Heart left ventricle (tissue), 16 donors: ENCODE measurements at regions not wholly inside any gene's neighbourhood (a gene's known extent, or its start where the extent isn't known, plus 50 kb on each side); places are given as distances from the start of the nearest gene placed in this dataset.
A peak's percentile ranks its signal among the peaks of the same experiment; 100 is the strongest.

Experiments
- ATAC-seq, 4 donors: fragments of 200-7000 bp; cut with Tn5 transposase; one replicate each; pipeline ENCODE4 v1.9.1; 2020 to 2022; ENCODE audit warnings: moderate library complexity in 4 of 4, mild to moderate bottlenecking in 3 of 4, moderate number of reproducible peaks in 1 of 4
- DNase-seq, 5 donors: peaks; one replicate each; pipeline ENCODE4 v3.0.0-alpha.2; 2020
- H3K27ac ChIP-seq, 12 donors: fragments of 200-600 bp; sonication (generic) in 4 of 12; one replicate each; pipeline versions ENCODE4 v1.5.0 to v1.8.0; 2016 to 2022; ENCODE audit warnings: mild to moderate bottlenecking in 2 of 12
- H3K27me3 ChIP-seq, 9 donors: fragments of 200-600 bp; sonication (generic) in 2 of 9; one replicate each; pipeline versions ENCODE4 v1.5.1 to v1.8.0; 2016 to 2022; ENCODE audit warnings: mild to moderate bottlenecking in 3 of 9
- H3K36me3 ChIP-seq, 9 donors: fragments of 200-600 bp; sonication (generic) in 2 of 9; one replicate each; pipeline versions ENCODE4 v1.5.0 to v1.8.0; 2018 to 2022; ENCODE audit warnings: mild to moderate bottlenecking in 2 of 9
- H3K4me1 ChIP-seq, 12 donors: fragments of 200-600 bp; sonication (generic) in 4 of 12; one replicate each; pipeline versions ENCODE4 v1.5.0 to v1.8.0; 2016 to 2022; ENCODE audit warnings: mild to moderate bottlenecking in 3 of 12
- H3K4me3 ChIP-seq, 12 donors: fragments of 200-600 bp; sonication (generic) in 4 of 12; one replicate each; pipeline versions ENCODE4 v1.5.0 to v1.8.0; 2017 to 2022; ENCODE audit warnings: mild to moderate bottlenecking in 9 of 12, moderate library complexity in 4 of 12
- H3K9me3 ChIP-seq, 12 donors: fragments of 200-600 bp; sonication (generic) in 4 of 12; one replicate each; pipeline versions ENCODE4 v1.5.0 to v1.8.0; 2016 to 2022; ENCODE audit warnings: mild to moderate bottlenecking in 1 of 12
- POLR2A ChIP-seq, 2 donors: fragments of 450-650 bp; IDR thresholded peaks; one replicate each; pipeline ENCODE4 v1.6.1; 2017; ENCODE audit warnings: antibody characterized with exemption in 2 of 2, mild to moderate bottlenecking in 2 of 2, moderate library complexity in 2 of 2
- WGBS, 4 donors: extraction: QIAGEN DNeasy Blood & Tissue Kit in 2 of 4; methylation state at CpG; one replicate each; pipeline versions ENCODE4 v1.1.5 to v1.1.7; 2013 to 2018; 5-methylcytosine and 5-hydroxymethylcytosine counted together
- intact Hi-C, 10 donors: fragments of 100-400 bp; cut with DNase I; formaldehyde crosslinking; loops; one replicate each; pipeline versions ENCODE4 v1.11.1 to v1.14.2; 2022
- TF ChIP-seq, protein P1 (sequence below), 12 donors: fragments of 200-600 bp; sonication (generic) in 4 of 12; IDR thresholded peaks; one replicate each; pipeline versions ENCODE4 v1.5.0 to v1.8.0; 2018 to 2022; ENCODE audit warnings: antibody characterized with exemption in 12 of 12, mild to moderate bottlenecking in 5 of 12
- donor health status: ischemic (EF 13 %, LVEDD 7.1; RV severe dilation, severe dysfunction).
- donor health status: healthy with polysubstance abuse.
- donor health status: DM: no; HTN: yes; CAD: no.
- donor health status: DM: no; HTN: no; CAD: no.
- donor health status: ischemic (EF 25% LVEDD 6.9; RV normal size, moderate dysfunction).
- donor health status: ischemic (EF 25% LVEDD 5.7; RV mildly dilated, moderate dysfunction).
- donor health status: healthy.
- donor health status: DM: yes; HTN: yes; CAD: no.
- donor health status: ischemic (EF 35%, LVEDD 5.7; RV mildly dilated, moderate dysfunction).
- donor health status: nonischemic (EF 11% LVEDD 7.7; RV severe dilation, severe dysfunction).
- donor health status: DM: yes; HTN: yes; CAD: no.
- donor health status: PGD.
- donor health status: ischemic (EF 29% LVEDD 5.4; RV normal size, mild dysfunction).
- donor health status: nonischemic (EF 23%, LVEDD 6.1; RV moderate dilation, normal function).

DNA sequence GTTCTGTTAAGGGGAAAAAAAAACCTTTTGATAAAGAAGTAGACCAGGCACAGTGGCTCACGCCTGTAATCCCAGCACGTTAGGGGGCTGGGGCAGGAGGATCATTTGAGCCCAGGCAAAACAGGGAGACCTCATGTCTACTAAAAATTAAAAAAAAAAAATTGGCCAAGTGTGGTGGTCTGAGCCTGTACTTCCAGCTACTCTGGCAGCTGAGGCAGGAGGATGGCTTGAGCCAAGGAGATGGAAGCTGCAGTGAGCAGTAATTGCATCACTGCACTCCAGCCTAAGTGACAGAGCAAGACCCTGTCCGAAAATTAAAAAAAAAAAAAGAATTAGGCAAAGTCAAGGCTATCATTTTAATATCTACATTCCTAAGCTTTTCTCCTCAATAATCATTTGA, 124.8 kb upstream of the CPM start:
- H3K9me3 ChIP-seq, result no peaks in the 10 kb centered on the region
- no peak overlapping the region for H3K4me3 ChIP-seq
- no peaks in the 10 kb centered on the region for H3K27me3 ChIP-seq
- no peak overlapping the region for H3K27ac ChIP-seq
- peaks cover 0 to 29% (median 0%) of the 10 kb centered on the region in 12 donors for H3K4me1 ChIP-seq
- ATAC-seq (no peak), DNase-seq (no peak)
- no peaks in the 10 kb centered on the region for H3K36me3 ChIP-seq
- intact Hi-C loops, result no loop called here
- TF ChIP-seq POLR2A (IDR thresholded peaks at IDR 0.05), result no peak
- TF ChIP-seq, protein P1, sequence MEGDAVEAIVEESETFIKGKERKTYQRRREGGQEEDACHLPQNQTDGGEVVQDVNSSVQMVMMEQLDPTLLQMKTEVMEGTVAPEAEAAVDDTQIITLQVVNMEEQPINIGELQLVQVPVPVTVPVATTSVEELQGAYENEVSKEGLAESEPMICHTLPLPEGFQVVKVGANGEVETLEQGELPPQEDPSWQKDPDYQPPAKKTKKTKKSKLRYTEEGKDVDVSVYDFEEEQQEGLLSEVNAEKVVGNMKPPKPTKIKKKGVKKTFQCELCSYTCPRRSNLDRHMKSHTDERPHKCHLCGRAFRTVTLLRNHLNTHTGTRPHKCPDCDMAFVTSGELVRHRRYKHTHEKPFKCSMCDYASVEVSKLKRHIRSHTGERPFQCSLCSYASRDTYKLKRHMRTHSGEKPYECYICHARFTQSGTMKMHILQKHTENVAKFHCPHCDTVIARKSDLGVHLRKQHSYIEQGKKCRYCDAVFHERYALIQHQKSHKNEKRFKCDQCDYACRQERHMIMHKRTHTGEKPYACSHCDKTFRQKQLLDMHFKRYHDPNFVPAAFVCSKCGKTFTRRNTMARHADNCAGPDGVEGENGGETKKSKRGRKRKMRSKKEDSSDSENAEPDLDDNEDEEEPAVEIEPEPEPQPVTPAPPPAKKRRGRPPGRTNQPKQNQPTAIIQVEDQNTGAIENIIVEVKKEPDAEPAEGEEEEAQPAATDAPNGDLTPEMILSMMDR (IDR thresholded peaks at IDR 0.05), result no peak
- WGBS, 4 donors, result 68 to 82% (median 71%) methylated on average over 3 of the region's 3 CpGs

GRCh38 chr12:69059465-69060457, 126.8 kb upstream of the CPM start:
- Histone ChIP-seq H3K9me3 (no peaks in the 10 kb centered on the region), H3K4me1 (peaks cover 0 to 36% (median 0%) of the 10 kb centered on the region in 12 donors), H3K27me3 (no peaks in the 10 kb centered on the region), H3K36me3 (no peaks in the 10 kb centered on the region), H3K27ac (no peak overlapping the region), H3K4me3 (no peak overlapping the region)
- 92 to 94% (median 92%) methylated on average over 8 of the region's 8 CpGs for WGBS, 4 donors
- DNase-seq (no peak), ATAC-seq (no peak)
- intact Hi-C loops, result no loop called here
- TF ChIP-seq, protein P1 (IDR thresholded peaks at IDR 0.05), result no peak
- TF ChIP-seq POLR2A (IDR thresholded peaks at IDR 0.05), result no peak

- no peak overlapping the region for H3K4me3 ChIP-seq
- ATAC-seq (no peak), DNase-seq (no peak)
- H3K9me3 ChIP-seq, result no peaks in the 10 kb centered on the region
- H3K27me3 ChIP-seq, result no peaks in the 10 kb centered on the region
- H3K27ac ChIP-seq, result no peak overlapping the region
- intact Hi-C loops, result no loop called here
- 76 to 92% (median 79%) methylated on average over 1 of the region's 1 CpG for WGBS, 4 donors
- H3K4me1 ChIP-seq, result peaks cover 0 to 26% (median 0%) of the 10 kb centered on the region in 12 donors
- TF ChIP-seq, protein P1 (IDR thresholded peaks at IDR 0.05), result no peak
- TF ChIP-seq POLR2A (IDR thresholded peaks at IDR 0.05), result no peak
- no peaks in the 10 kb centered on the region for H3K36me3 ChIP-seq
Observed at GRCh38 chr12:69061574-69061973, 128.6 kb upstream of the CPM start.

DNA sequence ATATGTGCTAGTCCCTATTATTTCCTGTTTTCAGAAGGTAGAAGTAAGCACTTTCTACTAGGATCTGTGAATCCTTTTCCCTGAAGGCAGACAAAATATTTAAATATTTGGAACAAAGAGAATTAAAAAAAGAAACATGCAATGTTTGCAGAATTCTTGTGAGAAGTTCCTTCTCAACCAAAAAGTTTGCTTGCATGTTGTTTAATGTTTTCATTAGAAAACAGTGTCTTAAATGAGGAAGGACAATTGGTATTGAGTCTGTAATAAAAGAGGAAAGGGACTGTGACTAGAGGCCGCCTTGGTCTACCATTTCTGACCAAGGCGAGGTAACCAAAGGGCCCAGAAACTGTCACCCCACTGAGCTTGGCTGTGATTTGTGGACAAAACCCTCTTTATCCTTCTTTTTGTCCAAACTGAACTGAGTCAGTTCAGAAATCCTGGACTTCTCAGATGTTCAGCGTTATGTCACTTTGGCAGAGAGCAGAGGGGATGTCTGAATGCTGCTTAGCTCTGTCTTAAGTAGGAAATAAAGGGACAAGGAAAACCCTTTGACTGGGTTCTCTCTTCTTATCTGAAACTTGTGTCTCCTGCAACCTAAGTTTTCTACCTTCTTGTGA, 129.8 kb upstream of the CPM start:
- 76 to 88% (median 86%) methylated on average over 3 of the region's 3 CpGs for WGBS, 4 donors
- Histone ChIP-seq H3K27me3 (no peaks in the 10 kb centered on the region), H3K4me3 (no peak overlapping the region), H3K4me1 (peaks cover 0 to 26% (median 0%) of the 10 kb centered on the region in 12 donors), H3K27ac (peak overlapping the region in 1 of 12 donors; percentile 75), H3K36me3 (no peaks in the 10 kb centered on the region), H3K9me3 (no peaks in the 10 kb centered on the region)
- TF ChIP-seq POLR2A (IDR thresholded peaks at IDR 0.05), result no peak
- TF ChIP-seq, protein P1 (IDR thresholded peaks at IDR 0.05), result no peak
- no peak for DNase-seq
- ATAC-seq, result no peak
- intact Hi-C loops, result no loop called here
